ENCODE measurements at regions not wholly inside any gene's neighbourhood (a gene's known extent, or its start where the extent isn't known, plus 50 kb on each side); places are given as distances from the start of the nearest gene placed in this dataset.

DNA sequence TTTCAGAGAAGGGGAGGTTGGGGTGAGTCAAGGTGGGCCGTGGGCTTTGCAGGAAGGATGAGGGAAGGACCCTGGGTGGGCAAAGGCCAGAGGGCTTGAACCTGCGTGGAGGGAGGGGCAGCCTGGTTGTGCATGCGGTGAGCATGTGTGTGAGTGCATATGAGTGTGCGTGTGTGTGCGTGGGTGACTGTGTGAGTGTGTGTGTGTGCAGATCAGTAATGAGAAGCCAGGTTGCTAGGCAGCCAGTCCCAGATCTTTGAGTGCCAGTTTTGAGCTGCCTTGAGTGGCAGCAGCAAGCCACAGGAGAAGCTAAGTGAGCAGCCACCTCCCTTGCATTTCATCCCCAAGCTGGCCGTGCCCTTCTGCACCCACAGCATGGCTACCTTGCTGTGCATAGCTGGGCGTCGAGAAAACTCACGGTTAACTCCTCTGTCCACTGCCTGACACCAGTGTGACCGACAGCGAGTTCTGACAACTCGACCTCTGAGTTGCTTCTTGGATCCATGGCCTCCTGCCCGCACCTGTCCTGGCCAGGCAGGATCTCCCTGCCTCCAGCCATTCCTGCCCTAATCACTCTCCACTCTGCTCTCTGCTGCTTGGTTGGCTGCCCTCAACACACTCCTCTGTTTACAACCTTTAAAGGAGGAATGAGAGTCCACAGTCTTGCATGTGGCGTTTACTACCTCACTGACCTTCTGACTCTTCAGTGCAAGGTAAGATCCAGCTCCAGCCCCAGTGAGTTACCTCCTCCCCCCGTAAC lies 775.4 kb downstream of the TYW1 start:
- DNase-seq, result no peak

DNA sequence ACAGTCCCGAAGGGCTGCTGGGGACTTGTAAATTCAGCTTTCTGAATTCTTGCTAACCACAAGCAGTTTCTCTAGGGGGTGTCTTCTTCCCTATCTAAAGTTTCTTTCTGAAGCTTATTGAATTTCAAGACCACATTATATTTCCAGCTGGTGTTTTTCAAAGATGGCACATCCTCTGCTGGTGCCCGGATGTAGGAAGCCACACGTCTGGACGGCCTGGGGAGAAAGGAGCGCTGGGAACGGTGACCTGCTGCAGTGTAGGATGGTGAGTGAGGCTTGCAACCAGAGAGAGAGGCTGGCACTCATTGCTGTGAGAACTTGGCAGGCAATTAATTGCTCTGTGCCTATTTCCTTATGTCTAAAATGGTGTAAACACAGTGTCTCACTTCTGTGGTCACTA lies 776.4 kb downstream of the TYW1 start:
- no peak for DNase-seq

DNA sequence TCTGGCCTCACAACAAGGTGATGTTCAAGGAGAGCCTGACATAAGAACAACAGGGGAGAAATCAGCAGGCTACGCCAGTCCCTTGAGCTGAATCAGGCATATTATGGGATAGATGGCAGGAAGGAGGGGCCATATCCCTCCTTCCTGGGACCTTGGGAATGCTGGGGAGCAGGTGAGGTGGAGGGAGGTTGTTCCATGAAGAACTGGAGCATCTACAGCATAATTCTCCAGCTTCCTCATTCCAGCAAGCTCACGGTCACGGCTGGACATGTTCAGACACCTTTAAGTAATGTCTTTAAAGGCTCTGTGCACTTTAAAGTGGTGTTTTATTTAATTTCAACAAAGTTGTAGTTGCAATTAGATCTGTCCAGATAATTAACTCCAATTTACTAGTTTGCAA lies 780.5 kb downstream of the TYW1 start:
- DNase-seq, result no peak

DNA sequence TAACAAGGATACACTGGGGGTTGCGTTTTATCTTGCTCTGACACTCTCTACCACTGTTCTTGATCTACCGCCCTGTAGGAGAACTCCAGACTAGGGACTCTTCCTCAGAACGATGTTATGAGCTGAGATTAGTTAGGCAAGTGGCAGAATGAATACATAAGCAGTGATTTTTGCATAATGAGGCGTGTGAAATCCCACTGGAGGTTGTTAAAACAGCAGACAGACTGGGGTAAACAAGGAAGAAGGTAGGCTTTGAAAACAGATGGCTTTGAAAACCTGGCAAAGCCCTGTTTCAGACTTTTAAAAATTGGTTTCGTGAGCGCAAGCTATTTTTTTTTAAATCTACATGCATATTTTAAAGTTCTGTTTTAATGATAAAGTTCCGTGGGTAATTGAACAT lies 785.2 kb downstream of the TYW1 start:
- DNase-seq, result no peak

DNA sequence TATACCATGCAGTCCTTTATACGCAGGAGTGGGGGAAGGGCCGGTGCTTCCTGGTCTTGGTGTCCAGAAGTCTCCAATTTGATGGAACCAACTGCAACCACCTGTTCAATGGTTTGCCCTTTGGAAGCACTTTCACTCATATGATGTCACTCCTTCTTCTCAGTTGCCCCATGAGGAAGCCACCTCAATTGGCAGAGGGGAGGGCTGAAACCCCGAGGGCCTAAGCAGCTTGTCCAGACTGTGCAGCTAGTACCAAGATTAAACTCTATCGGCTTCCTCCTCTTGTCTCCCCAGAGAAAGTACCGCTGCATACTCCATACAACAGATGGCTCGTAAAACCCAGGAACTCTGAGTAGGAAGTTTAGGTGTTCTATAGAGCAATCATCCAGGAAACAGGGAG lies 789.4 kb downstream of the TYW1 start:
- DNase-seq, result no peak

DNA sequence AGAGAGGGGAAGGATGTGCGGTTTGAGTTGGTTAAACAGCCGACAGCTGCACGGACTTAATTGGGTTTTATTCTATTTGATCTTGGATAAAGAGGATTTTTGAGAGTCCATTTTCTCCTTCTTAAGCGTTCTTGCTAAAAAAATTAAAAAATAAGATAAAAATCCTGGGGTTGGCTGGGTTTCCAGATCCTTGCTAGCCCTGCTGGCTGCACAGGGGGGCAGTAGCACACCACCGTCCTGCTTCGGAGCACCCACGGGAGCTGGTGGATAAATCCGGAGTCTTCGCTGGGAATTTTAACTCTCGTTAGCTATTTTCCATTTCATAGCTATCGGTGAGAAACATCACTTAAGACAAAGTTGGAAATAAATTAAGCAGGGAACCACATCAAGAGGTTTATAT lies 792.0 kb downstream of the TYW1 start:
- no peak for DNase-seq

DNA sequence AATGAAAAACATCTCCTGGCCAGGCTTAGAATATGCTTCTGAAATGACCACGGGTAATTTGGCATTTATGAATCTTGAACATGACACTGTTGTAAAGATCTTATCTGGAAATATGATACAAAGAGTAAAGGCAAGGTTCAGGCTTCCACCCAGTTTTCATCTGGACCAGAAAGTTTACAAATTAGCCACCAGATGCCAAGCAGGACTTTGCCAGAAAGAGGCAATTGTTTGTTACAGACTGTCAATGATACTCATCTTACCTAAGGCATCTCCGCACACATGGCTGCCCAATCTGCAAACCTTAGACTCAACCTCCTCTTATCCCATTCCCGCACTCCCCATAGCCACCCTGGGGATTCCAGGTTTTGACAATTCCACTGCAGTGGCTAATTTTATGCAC lies 795.3 kb downstream of the TYW1 start:
- DNase-seq, result no peak

DNA sequence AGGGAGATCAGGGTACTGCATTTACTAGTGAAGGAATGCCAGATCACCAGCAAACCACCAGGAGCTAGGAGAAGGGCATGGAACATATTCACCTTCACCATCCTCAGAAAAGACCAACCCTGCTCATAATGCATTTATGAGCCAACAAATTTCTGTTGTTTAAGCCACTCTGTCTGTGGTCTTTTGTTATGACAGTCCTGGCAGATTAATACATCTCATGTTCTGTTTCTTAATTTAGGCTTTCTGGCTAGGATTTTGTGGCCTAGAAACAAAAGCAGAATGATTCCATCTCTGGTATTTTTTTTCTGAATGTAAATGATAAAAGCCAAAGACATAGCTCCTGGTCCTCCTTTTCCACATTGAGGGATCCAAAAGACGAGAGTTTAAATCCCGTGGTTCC lies 797.9 kb downstream of the TYW1 start:
- no peak for DNase-seq

DNA sequence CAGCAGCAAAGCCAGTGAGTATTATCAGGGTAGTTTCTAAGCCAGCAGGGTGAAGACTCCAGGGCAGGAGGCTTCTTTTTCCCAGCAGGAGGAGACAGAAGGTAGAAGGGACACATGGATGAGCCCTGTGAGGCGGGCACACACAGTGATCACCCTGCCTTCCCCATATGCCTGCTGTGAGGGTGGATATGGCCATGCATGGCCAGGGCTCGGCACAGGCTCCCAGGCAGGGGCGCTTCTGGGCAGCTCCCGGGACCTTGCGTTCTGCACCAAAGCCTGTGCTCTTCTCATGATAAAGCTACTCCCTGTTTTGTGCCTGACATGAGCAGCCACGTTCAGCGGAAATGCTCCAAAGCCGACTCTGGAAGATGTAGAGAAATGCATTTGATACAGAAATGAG lies 807.2 kb downstream of the TYW1 start:
- DNase-seq, result no peak

DNA sequence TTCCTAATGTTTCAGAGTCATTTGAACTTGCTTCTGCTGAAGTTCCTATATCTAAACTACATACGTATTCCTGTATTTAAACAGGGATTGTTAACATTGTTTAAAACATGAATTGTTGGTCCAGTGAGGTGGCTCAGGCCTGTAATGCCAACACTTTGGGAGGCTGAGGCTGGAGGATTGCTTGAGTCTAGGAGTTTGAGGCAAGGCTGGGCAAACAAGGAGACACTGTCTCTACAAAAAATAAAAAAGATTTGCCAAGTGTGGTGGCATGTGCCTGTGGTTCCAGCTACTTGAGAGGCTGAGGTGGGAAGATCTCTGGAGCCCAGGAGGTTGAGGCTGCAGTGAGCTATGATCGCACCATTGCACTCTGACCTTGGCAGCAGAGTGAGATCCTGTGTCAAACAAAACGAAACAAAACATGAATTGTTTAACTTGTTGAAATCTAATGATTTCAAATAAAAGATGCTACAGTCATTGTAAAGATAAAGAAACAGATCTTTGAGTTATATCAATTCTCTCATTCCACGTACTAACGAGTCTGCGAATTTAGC lies 809.4 kb downstream of the TYW1 start:
- DNase-seq, result no peak

DNA sequence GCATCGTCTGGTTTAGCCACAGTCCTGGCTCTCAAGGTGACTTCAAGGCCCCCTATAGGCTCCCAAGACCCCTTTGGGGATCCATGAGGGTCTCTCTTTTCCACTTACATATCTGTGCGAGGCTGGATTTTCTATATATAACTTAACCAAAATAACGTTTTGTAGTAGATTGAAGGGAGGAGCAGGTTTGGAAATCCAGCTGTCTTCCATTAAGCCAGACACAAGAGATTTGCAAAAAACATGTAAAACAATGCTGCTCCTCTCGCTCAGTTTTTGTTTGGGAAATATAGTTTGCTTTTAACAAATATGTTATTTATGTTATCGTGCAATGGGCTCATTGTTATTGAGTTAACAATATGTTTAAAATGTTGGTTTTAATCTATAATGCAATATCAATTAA lies 811.2 kb downstream of the TYW1 start:
- no peak for DNase-seq

DNA sequence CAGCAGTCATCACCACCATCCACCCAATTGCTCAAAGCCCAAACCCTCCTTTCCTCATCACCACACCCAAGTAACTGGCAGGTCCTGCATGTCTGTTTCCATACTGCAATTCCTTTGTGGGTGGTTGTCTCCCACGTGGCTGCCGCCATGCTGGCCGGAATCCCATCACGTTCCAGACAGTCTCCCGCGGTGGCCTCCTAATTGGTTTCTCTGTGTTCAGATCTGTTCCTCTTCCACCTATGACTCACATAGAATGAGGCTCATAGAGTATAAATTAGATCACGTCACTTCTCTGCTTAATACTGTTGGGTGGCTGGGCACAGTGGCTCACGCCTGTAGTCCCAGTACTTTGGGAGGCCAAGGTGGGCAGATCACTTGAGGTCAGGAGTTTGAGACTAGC lies 813.0 kb downstream of the TYW1 start:
- no peak for DNase-seq

DNA sequence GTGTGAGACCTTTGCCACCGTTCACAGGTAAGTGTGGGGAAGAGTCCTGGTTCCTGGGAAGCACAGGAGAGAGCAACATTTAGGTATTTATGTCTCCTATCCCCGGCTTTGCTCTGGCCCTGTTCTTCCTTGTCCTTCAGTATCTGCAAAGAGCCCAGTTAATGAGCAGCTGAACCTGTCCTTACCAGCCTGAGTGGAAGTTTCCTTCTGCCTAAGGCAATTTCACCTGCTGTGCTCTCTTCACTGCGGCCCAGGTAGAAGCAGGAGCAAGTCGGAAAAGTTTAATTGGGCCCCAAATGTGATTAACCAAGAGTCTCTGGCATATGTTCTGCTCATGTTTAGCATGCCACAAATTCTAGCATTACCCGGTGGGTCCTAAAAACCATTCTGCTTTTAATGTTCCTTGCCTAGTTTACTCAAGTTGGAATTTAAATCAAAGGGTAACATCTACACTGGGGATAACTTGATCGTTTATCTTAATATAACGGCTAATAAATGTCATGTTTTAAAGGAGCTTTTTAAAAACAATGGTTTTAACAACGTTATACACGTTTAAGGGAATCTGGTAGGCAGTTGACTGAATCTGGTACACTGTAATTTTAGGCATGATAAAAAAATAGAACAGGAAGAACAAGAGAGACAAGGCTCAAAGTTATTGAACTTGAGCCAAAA lies 817.1 kb downstream of the TYW1 start:
- no peak for DNase-seq

DNA sequence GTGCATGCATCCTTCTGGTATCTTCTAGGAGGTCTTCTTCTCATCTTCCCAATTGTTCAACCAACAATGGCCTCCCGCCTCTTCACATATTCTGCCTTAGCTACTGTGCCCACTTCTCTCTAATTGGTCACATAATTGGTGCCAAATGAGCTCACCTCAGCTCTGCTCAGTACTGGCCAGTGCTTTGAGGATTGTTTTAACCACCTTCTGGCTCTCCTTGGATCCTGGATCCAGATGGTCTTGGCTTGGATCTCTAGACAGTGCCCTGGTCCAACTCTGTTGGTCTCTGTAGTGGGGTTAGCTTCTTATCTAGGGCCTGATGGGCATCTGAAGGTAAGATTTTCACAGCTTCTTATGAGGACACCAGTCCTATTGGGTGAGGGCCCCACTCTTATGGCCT lies 820.8 kb downstream of the TYW1 start:
- DNase-seq, result no peak

DNA sequence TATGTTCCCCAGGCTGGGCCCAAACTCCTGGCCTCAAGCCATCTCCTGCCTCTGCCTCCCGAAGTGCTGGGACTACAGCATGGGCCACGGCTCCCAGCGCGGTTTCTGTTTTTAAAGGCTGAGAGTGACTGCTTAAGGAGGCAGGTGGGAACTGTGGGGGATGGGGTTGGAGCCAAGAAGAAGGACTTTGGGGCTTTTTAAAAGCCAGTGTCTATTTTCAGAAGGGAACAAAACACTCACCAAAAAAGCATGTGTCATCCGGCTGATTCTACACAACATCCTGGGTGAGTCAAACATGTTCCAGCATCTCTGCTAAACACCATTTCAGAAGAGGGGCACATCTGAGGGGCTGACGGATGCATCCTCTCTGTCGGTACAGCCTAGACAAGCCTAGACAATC lies 824.5 kb downstream of the TYW1 start:
- no peak for DNase-seq

DNA sequence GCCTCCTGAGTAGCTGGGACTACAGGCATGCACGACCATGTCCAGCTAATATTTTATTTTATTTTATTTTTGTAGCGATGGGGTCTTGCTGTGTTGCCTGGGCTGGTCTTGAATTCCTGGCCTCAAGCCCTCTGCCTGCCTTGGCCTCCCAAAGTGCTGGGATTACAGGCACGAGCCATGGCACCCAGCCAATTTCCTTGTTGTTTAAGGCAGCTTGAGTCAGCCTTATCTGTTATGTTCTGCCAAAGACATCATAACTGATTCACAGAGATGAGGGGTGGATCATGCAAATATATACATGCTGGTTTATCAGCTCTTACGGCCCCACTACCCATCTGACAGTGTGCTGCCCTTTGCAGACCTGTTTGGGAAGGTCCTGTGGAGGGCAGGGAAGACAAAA lies 826.7 kb downstream of the TYW1 start:
- DNase-seq, result no peak

DNA sequence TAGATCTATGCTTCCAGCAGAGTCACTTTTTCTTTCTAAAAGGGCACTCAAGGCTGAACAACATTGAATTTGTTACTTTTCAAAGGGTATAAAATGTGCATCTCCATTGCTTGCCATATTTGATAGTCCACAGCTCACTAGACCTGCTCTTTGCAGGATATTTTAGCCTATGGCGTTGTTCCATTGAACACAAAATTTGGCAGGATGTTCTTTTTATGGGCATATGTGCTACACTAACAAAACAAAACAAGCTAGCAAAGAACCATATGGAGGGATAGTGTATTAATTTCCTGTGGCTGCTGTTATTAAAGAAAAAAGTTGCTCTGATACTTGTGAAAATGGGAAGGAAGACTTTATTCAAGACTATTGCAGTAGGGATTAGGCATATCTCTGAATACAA lies 828.7 kb downstream of the TYW1 start:
- no peak for DNase-seq

DNA sequence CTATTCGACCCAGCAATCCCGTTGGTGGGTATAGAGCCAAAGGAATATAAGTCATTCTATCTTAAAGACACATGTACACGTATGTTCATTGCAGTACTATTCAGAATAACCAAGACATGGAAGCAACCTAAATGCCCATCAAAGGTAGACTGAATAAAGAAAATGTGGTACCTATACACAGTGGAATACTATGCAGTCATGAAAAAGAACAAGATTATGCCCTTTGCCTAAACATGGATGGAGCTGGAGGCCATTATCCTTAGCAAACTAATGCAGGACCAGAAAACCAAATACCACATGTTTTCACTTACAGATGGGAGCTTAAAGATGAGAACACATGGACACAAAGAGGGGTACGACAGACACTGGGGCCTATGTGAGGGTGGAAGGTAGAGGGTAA lies 845.3 kb downstream of the TYW1 start:
- DNase-seq, result no peak

DNA sequence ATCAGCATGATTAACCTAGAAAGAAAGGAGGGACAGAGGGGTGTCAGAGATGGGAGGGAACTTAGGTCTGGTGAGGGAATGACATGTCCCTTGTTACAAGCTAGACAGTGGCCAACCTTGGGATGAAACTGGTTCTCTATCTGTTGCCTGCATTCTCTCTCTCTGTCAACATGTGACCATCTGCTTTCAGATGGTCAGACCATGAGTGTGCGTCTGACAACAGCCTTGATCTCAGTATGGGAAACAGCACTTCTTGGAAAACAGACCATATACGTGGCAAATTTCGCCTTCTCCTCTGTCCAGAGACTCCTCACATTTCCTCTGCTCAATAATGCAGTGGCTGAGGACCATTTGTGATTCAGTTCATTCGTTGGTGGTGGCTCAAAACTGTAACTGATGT lies 845.9 kb downstream of the TYW1 start:
- no peak for DNase-seq

DNA sequence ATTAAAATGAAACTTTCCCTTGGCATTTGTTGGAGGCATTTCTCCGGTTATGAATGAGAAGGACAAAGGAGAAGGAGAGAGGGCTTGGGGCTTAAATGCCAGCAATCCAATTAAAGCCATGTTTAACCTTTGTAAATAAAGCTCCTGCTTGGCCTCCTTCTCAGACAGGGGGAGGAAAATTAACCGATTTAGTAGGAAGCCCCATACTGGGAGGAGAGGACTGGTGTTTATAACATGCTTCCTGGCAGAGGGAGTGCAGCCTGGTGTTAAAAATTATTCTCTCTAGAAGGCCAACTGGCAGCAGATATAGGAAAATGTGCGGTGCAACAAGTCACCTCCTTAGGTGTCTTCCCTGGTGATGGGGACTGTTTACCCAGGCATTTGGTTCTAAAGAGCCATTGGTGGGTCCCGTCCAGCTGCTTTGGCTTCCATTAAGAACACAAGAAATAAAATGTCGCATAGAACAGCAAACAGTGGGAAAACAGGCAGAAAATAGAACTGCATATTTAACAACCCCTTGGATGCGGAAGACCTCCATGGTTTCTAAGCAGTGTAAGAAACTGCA lies 846.5 kb downstream of the TYW1 start:
- no peak for DNase-seq

DNA sequence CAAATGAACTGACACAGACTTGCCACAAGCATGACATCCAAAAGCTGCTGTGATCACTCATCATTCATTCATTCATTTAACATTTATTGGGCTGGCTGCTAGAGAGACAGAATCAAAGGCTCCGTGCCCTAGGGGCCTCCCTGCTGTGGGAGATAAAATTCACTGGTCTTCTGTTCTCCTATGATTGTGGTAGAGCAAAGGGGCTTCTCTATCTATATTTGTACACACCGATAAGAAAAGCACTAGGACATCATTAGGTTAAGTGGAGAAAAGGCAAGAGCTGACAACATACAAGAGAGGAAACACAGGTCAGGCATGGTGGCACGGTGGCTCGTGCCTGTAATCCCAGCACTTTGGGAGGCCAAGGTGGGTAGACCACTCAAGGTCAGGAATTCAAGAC lies 847.0 kb downstream of the TYW1 start:
- DNase-seq, result no peak

DNA sequence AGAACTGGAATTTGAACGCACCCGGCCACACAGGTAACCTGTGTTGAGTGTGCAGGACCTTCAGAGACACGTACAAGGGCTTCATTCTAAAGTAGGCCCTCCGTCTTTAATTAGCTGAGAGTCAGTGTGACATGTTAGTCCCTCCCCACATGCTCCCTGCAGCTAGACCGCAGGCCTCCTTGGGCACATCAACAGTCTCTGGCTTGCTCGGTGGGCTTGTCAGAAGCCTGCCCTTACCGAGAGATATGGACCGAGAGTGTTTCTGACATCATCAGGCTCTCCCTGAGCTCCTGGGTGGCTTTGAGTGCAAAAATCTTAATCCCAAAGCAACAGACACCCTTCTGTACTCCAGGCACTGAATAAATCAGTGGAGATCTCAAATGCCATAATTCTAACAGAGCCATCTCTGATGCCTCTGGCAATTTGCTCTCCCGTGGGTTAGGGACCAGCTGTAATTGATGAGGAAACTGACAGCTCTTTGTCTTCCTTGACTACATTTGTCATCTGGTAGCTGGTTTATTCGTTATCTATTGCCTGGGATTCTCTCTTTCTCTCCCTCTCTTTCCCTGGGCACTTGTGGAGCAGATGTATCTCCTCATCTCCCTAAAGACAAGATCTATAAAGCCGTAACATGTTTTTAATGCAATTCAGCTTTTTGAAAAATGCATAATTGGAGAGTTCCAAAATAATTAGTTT lies 850.6 kb downstream of the TYW1 start:
- no peak for DNase-seq

Measured in activated CD8-positive, alpha-beta memory T cell treated with anti-CD3 and anti-CD28 coated beads for 24 hours (primary cell).